ENCODE measurements at regions not wholly inside any gene's neighbourhood (a gene's known extent, or its start where the extent isn't known, plus 50 kb on each side); places are given as distances from the start of the nearest gene placed in this dataset.

- no peak for DNase-seq (ENCODE audit: low read depth in 1 of 2, low spot score in 1 of 2)
Observed at GRCh38 chr18:40035966-40036365, 1919.1 kb upstream of the PIK3C3 start.

GRCh38 chr18:40032076-40032475 lies 1923.0 kb upstream of the PIK3C3 start:
- no peak for DNase-seq (ENCODE audit: low read depth in 1 of 2, low spot score in 1 of 2)

- no peak for DNase-seq (ENCODE audit: low read depth in 1 of 2, low spot score in 1 of 2)
Observed at GRCh38 chr18:40031435-40031834, 1923.6 kb upstream of the PIK3C3 start.

DNA sequence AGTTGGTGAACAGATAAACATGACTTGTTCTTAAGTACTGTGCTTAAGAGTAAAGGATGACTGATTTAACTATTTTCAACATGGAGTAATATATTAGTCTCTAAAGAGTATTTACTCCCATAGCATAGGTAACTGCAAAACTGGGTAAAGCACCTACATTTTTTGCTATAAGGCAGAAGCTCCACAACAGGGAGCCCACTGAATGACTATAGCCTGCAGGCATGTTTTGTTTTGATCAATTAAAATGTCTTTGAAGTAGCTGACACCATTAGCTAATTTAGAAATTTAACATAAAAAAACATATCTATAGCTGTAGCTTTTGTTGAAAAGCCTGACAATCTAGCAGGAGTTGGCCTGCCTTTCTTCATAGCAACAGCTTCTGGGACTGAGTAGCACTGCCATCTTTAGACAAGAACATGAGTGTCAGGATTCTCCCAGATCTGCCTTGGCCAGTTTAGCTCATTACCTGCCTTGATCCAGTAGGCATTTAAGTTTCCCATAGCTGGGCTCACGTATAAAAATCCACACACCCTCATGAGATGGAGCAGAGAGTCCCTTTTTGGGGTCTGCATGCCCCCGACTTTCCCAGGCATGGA lies 1935.1 kb upstream of the PIK3C3 start:
- DNase-seq (ENCODE audit: low read depth in 1 of 2, low spot score in 1 of 2), result no peak

- DNase-seq (ENCODE audit: low read depth in 1 of 2, low spot score in 1 of 2), result no peak
Observed at GRCh38 chr18:40018266-40018665, 1936.8 kb upstream of the PIK3C3 start.

DNA sequence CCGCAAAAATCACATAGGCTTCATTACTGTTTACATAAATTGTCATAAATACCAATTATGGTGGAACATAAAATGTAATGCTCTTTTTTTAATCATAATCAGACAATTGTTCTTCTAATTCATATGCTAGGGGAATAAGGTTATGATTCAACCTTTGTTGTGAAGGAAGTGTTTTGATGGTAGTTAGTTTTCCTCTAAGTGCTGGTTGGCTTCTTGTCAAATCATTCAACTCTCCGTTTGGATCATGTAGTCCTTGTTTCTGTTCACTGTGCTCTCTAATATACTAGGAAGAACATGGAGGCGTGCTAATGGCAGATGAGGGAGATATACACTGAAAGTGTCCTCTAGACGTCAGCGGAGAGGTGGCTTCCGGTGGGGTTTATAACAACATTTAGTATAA lies 1938.0 kb upstream of the PIK3C3 start:
- no peak for DNase-seq (ENCODE audit: low read depth in 1 of 2, low spot score in 1 of 2)

DNA sequence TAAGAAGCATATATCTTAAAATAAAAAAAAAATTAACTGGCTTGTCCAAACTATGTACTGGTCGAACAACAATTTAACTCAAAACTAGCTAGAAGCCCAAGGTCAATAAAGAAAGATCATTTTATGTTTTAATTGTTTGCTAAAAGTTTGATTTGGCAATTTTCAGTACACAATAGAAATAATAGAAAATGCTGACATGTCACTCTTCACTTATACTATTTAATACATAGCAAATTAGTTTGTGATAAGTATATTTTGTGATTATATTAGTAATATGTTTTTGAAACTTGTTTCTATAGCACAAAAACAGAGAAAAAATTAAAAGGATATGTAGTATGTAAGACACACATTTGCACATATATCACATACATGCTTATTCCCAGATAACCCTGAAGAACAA lies 1938.6 kb upstream of the PIK3C3 start:
- DNase-seq (ENCODE audit: low read depth in 1 of 2, low spot score in 1 of 2), result no peak

- DNase-seq (ENCODE audit: low read depth in 1 of 2, low spot score in 1 of 2), result no peak
Observed at GRCh38 chr18:40013001-40013609, 1941.9 kb upstream of the PIK3C3 start.

DNA sequence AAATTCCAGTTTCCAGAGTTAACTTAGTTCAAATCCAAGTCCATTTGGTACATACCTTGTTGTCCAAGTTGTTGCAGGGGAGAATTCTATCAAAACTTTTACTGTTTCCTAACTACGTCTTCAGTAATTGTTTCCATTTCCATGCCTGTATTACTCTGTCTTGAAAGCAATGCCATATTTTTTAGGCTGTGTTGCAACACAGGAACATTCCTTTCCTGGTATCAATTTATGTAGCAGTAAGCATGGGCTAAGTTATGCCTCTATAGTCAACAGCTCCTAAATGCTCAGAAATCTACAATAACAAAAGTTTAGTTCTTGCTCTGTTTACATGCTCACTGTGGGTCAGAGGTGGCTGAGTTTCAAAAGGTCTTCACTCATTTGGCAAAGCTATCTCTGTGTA lies 1943.8 kb upstream of the PIK3C3 start:
- no peak for DNase-seq (ENCODE audit: low read depth in 1 of 2, low spot score in 1 of 2)

GRCh38 chr18:40006634-40007033 lies 1948.4 kb upstream of the PIK3C3 start:
- DNase-seq (ENCODE audit: low read depth in 1 of 2, low spot score in 1 of 2), result no peak

DNA sequence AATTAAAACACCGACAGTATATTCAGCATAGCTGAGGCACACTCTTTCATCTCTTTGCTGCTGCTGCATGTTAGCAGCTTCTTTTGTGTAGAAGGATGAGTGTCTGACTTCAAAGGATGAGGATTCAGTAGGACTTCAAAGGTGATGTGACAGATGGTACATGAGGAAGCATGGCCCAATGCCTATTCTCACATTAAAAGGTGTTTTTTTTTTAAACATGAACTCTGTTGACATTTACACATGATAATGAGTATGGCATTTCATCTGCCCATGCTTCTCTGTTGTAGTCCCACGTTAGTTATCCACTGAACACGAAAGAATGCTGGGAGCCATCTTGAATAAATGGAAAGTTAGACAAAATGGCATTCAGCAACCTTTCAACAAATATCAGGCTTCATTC lies 1950.8 kb upstream of the PIK3C3 start:
- DNase-seq (ENCODE audit: low read depth in 1 of 2, low spot score in 1 of 2), result no peak

DNA sequence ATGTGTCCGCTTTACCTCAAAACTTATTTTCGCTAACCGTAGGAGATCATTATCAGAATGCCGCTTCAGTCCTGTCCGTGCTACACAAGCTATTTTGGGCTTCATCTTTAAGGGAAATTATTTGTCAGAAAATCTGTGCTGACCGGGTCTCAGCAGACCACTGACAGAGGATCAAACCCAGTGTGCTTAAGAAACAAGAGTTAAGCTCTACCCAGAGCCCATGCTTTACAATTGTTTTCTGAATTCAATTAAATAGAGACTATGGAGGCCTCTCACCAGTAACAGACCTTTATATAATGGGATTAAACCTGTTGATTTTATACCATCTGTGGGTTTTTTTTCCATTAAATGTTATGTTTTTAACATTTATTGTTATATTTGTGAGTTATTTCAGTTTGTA lies 1956.7 kb upstream of the PIK3C3 start:
- no peak for DNase-seq (ENCODE audit: low read depth in 1 of 2, low spot score in 1 of 2)

GRCh38 chr18:39994498-39994897 lies 1960.5 kb upstream of the PIK3C3 start:
- DNase-seq (ENCODE audit: low read depth in 1 of 2, low spot score in 1 of 2), result no peak

- no peak for DNase-seq (ENCODE audit: low read depth in 1 of 2, low spot score in 1 of 2)
Observed at GRCh38 chr18:39991696-39992265, 1963.3 kb upstream of the PIK3C3 start.

DNA sequence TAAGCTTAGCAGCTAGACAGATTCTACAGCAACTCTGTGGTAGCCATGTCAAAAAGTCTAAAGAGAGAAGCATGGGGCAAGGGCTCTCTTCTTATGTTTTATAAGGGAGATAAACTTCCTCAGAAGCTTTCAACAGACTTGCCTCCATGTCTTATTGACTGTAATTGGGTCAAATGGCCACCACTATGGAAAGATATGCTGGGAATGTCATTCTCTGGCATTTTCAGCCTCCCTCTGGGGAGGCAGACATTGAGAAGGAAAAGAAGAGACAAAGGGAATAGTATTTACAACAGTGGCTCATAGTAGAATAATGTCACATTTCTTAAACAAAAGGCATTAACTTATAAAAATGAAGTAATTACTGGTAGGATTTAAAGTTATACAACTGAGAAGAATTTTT lies 1964.5 kb upstream of the PIK3C3 start:
- DNase-seq (ENCODE audit: low read depth in 1 of 2, low spot score in 1 of 2), result no peak

DNA sequence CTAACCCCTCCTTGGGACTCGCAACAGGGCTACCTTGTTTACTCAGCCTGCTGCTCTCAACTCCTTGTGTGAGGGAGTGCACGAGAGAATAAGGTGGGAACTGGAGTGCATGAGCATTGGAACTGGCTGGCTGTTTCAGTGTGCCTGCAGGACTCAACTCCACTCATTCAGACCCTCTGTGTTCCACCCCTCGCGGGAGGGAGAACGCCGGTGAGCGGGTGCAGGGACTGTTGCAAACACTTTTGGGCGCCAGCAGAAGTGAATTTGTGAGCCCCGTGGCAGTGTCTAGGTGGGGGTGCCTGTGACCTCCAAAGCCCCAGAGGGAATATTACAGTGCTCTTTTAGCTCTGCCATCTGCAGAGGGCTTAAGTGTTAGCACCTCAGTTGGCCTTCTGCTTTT lies 1978.3 kb upstream of the PIK3C3 start:
- DNase-seq (ENCODE audit: low read depth in 1 of 2, low spot score in 1 of 2), result no peak

DNA sequence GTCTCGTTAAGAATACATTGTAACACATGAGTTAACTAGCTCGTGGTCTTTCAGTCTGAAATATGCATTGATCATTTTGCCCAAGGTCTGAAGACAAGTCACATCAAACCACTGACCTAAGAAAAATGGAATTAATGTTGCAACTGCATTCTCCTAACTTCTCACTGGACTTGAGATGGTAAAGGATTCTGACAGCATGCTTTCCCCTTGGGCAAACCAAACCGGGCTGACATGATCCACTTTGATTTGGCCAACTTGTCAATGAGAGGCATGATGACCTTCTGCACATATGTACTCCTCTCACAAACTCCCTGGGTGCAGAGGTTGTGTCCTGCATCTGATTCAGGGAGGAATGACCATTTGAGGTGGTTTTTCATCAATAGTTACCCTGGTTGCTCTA lies 1982.5 kb upstream of the PIK3C3 start:
- no peak for DNase-seq (ENCODE audit: low read depth in 1 of 2, low spot score in 1 of 2)

- DNase-seq (ENCODE audit: low read depth in 1 of 2, low spot score in 1 of 2), result no peak
Observed at GRCh38 chr18:39969803-39970494, 1985.1 kb upstream of the PIK3C3 start.

DNA sequence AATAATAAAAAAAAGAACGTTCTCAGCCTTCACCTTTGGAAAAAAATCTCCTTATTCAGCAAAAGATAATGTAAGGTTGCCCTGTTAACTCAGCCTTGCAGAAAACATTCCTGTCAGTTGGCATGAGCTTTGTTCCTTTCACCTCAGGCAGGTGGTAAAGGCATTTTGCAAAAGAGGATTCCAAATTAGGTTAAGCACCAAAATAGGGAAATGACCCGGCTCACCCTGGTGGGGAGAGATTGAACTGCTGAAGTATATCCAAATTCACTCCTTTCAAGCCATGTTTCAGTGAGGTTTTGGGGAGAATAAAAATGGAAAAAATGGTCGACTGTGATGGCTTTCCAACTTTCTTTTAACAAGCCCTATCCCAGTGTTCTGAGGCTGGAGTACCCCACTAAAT lies 1988.8 kb upstream of the PIK3C3 start:
- no peak for DNase-seq (ENCODE audit: low read depth in 1 of 2, low spot score in 1 of 2)

DNA sequence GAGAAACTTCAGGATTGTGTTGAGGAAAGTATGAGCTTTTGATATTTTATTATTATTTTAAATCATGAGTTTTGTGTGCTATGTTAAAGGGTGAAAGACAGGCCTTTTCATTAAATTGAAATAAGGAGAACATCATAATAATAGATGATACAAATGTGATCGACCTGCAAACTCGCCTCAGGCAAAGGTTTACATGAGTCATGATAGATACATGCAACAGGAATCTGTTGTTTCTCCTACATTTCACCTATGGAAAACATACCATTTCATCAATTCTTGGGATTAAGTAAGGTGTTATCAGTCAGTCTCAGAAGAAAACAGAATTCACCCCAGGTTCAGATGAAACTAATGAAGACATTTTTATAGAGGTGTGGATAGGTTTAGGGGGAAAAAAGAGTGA lies 1992.5 kb upstream of the PIK3C3 start:
- DNase-seq (ENCODE audit: low read depth in 1 of 2, low spot score in 1 of 2), result no peak

DNA sequence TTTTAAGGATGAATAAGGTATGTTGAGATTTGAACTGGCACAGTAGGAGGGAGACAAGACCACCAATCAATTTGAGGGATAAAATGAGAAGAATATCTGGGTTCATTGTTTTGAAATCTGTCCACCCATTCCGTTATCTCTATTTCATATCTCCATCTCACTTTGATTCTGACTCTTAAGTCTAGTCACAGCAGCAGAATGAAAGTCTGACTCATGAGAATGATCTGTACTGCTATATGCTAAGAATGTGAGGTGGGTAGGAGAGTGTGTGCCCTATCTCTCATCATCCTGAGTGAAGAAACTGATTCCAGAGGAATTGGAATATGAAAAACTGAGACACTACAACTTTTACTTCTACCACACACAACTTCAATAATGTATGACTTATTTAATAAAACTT lies 1994.5 kb upstream of the PIK3C3 start:
- DNase-seq (ENCODE audit: low read depth in 1 of 2, low spot score in 1 of 2), result no peak

DNA sequence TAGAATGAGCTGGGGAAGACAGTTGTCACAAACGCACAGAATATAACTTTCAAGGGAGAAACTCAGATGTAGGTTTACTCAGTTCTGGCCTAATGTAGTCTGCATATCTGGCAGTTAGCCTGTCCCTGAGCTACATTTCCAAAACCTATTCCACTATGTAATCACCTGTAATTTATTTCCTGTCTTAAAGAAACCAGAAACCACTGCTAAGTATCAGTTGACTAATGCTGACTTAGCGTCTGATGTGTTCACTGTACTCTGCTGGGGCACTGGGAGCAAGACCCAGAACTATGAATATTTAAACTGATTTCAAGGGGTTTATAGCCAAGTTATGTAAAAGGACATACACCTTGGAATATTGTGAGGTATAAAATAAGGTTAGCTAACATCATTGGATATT lies 1995.2 kb upstream of the PIK3C3 start:
- no peak for DNase-seq (ENCODE audit: low read depth in 1 of 2, low spot score in 1 of 2)

DNA sequence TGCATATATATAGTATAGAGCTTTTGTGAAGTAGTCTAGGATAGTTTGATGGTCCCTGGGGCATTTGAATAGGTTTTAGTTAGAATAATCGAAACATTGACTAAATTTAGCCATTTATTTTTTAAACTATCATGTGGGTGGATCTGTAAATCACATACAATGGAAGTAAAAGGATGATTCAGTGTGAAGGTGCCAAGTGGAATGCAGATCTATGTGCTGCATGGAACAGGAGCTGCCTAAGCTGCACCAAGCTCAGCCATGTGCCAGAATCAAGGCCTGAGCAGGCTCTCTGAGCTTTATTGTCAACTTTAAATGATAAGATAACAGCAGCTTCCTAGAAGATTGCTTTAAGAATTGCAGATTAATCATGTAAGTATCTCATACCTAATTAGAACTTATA lies 1996.2 kb upstream of the PIK3C3 start:
- DNase-seq (ENCODE audit: low read depth in 1 of 2, low spot score in 1 of 2), result no peak

Measured in stimulated activated CD4-positive, alpha-beta T cell treated with anti-CD3 and anti-CD28 coated beads, Interleukin-15, amount 100 ng/mL, for 1 hour (primary cell).